PC-9 (cell line): ENCODE measurements at regions not wholly inside any gene's neighbourhood (a gene's known extent, or its start where the extent isn't known, plus 50 kb on each side); places are given as distances from the start of the nearest gene placed in this dataset.

Source experiments
- EZH2 ChIP-seq: fragments of 200-600 bp; sonication (generic); IDR thresholded peaks from 2 replicates; pipeline ENCODE4 v1.8.0; 2017; ENCODE audit warnings: antibody characterized with exemption, low read depth
- TF ChIP-seq, protein P1 (sequence below): fragments of 200-600 bp; sonication (generic); conservative IDR thresholded peaks from 2 replicates; pipeline ENCODE4 v1.6.1; 2017; ENCODE audit warnings: mixed run types, antibody characterized with exemption, mild to moderate bottlenecking, moderate library complexity

DNA sequence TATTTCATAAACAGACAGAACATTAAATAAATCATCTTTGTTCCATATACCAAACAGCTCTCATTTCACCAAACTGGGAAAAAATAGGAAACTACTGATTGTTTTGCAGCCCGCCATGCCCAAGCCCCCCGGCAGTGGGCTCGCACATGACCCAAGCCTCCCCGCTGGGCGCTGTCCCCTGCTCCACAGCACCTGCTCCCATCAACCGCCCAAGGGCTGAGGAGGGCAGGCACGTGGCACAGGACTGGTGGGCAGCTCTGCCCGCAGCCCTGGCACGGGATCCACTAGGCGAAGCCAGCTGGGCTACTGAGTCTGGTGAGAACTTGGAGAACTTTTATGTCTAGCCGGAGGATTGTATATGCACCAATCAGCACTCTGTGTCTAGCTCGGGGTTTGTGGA is 554.8 kb upstream of the CCNG1 start:
- TF ChIP-seq, protein P1, sequence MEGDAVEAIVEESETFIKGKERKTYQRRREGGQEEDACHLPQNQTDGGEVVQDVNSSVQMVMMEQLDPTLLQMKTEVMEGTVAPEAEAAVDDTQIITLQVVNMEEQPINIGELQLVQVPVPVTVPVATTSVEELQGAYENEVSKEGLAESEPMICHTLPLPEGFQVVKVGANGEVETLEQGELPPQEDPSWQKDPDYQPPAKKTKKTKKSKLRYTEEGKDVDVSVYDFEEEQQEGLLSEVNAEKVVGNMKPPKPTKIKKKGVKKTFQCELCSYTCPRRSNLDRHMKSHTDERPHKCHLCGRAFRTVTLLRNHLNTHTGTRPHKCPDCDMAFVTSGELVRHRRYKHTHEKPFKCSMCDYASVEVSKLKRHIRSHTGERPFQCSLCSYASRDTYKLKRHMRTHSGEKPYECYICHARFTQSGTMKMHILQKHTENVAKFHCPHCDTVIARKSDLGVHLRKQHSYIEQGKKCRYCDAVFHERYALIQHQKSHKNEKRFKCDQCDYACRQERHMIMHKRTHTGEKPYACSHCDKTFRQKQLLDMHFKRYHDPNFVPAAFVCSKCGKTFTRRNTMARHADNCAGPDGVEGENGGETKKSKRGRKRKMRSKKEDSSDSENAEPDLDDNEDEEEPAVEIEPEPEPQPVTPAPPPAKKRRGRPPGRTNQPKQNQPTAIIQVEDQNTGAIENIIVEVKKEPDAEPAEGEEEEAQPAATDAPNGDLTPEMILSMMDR: no peak
- no peak for TF ChIP-seq EZH2
